HEK293 (cell line): ENCODE measurements at regions not wholly inside any gene's neighbourhood (a gene's known extent, or its start where the extent isn't known, plus 50 kb on each side); places are given as distances from the start of the nearest gene placed in this dataset.

Source experiments
- CTCF ChIA-PET: fragments of 350-600 bp; formaldehyde crosslinking; extraction: SDS; loops from one replicate; lab custom pipeline; 2021; ENCODE audit warnings: antibody characterized with exemption; lab: Yijun Ruan, JAX
- POLR2A ChIA-PET: fragments of 300-600 bp; formaldehyde crosslinking; extraction: SDS; loops from one replicate; lab custom pipeline; 2020; ENCODE audit warnings: antibody characterized with exemption, inconsistent platforms; lab: Yijun Ruan, JAX
- H3K27ac ChIP-seq: fragments of 200-500 bp; sonication (Bioruptor generic); 2 replicates; pipeline ENCODE4 v1.5.1; 2014; ENCODE audit warnings: low read depth, low read length, control low read depth, inconsistent platforms; ENCODE audit errors: extremely low read depth
- H3K36me3 ChIP-seq, 2 experiments: fragments of 200-500 bp in 1 of 2; sonication (Bioruptor generic) in 1 of 2; 1 replicate in 1 of 2; 2 replicates in 1 of 2; pipeline ENCODE4 v1.5.1; 2014 to 2017; ENCODE audit warnings: inconsistent platforms in 2 of 2, low read length in 2 of 2; ENCODE audit not compliant: control insufficient read depth in 2 of 2, insufficient read depth in 1 of 2
- H3K4me1 ChIP-seq: fragments of 200-500 bp; sonication (Bioruptor generic); 2 replicates; pipeline ENCODE4 v1.5.1; 2014; ENCODE audit warnings: mild to moderate bottlenecking, low read length, inconsistent platforms; ENCODE audit not compliant: control insufficient read depth, insufficient read depth
- H3K4me3 ChIP-seq: 2 replicates; pipeline ENCODE4 v1.5.1; 2011; ENCODE audit warnings: low read depth, mild to moderate bottlenecking, control low read depth, low read length, moderate library complexity
- H3K9me3 ChIP-seq: fragments of 200-500 bp; sonication (Bioruptor generic); 2 replicates; pipeline ENCODE4 v1.5.1; 2014; ENCODE audit warnings: low read depth, low read length, inconsistent platforms; ENCODE audit not compliant: control insufficient read depth, insufficient read depth
- GLI4 ChIP-seq: fragments of 450-650 bp; formaldehyde crosslinking; IDR thresholded peaks from 2 replicates; pipeline ENCODE4 v1.5.1; 2016; ENCODE audit warnings: missing biosample characterization, missing genetic modification characterization
- HOXA7 ChIP-seq: sonication (generic); formaldehyde crosslinking; IDR thresholded peaks from 2 replicates; pipeline ENCODE4 v1.8.1; 2022; ENCODE audit warnings: missing genetic modification reagents, borderline replicate concordance
- IKZF3 ChIP-seq: fragments of 450-650 bp; IDR thresholded peaks from 2 replicates; pipeline ENCODE4 v1.5.0; 2018; ENCODE audit warnings: missing biosample characterization, mild to moderate bottlenecking, missing genetic modification characterization, moderate library complexity
- INSM2 ChIP-seq: fragments of 450-650 bp; formaldehyde crosslinking; IDR thresholded peaks from 2 replicates; pipeline ENCODE4 v1.5.1; 2016; ENCODE audit warnings: missing biosample characterization, missing genetic modification characterization
- KLF7 ChIP-seq: fragments of 450-650 bp; formaldehyde crosslinking; IDR thresholded peaks from 2 replicates; pipeline ENCODE4 v1.5.1; 2016; ENCODE audit warnings: missing biosample characterization, missing genetic modification characterization, borderline replicate concordance
- KLF9 ChIP-seq: fragments of 450-650 bp; formaldehyde crosslinking; IDR thresholded peaks from 2 replicates; pipeline ENCODE4 v1.5.1; 2016; ENCODE audit warnings: missing biosample characterization, missing genetic modification characterization, low read depth
- PRDM1 ChIP-seq: fragments of 450-650 bp; formaldehyde crosslinking; IDR thresholded peaks from 2 replicates; pipeline ENCODE4; 2016; ENCODE audit warnings: missing biosample characterization, missing genetic modification characterization
- SCRT1 ChIP-seq: fragments of 450-650 bp; formaldehyde crosslinking; IDR thresholded peaks from 2 replicates; pipeline ENCODE4 v1.5.1; 2016; ENCODE audit warnings: missing biosample characterization, missing genetic modification characterization, borderline replicate concordance
- ZBTB17 ChIP-seq: fragments of 450-650 bp; formaldehyde crosslinking; IDR thresholded peaks from 2 replicates; pipeline ENCODE4 v1.5.1; 2016; ENCODE audit warnings: missing biosample characterization, missing genetic modification characterization
- ZBTB26 ChIP-seq: fragments of 450-650 bp; formaldehyde crosslinking; optimal IDR thresholded peaks from 2 replicates; pipeline ENCODE3; 2016; ENCODE audit warnings: missing biosample characterization, mild to moderate bottlenecking, missing genetic modification characterization
- ZBTB8A ChIP-seq: fragments of 450-650 bp; formaldehyde crosslinking; IDR thresholded peaks from 2 replicates; pipeline ENCODE4 v1.5.1; 2016; ENCODE audit warnings: missing biosample characterization, missing genetic modification characterization
- ZNF16 ChIP-seq: fragments of 450-650 bp; formaldehyde crosslinking; IDR thresholded peaks from 2 replicates; pipeline ENCODE4 v1.5.1; 2016; ENCODE audit warnings: low read depth, missing biosample characterization, missing genetic modification characterization
- ZNF169 ChIP-seq: fragments of 450-650 bp; formaldehyde crosslinking; IDR thresholded peaks from 2 replicates; pipeline ENCODE4 v1.5.1; 2016; ENCODE audit warnings: missing biosample characterization, missing genetic modification characterization
- ZNF174 ChIP-seq: fragments of 450-650 bp; formaldehyde crosslinking; IDR thresholded peaks from 2 replicates; pipeline ENCODE4 v1.5.0; 2017; ENCODE audit warnings: missing biosample characterization, mild to moderate bottlenecking, missing genetic modification characterization
- ZNF280D ChIP-seq: fragments of 450-650 bp; formaldehyde crosslinking; IDR thresholded peaks from 2 replicates; pipeline ENCODE4 v1.5.1; 2016; ENCODE audit warnings: missing biosample characterization, missing genetic modification characterization
- ZNF354C ChIP-seq: fragments of 450-650 bp; formaldehyde crosslinking; IDR thresholded peaks from 2 replicates; pipeline ENCODE4 v1.5.1; 2016; ENCODE audit warnings: missing biosample characterization, missing genetic modification characterization, low read depth, borderline replicate concordance
- ZNF362 ChIP-seq: fragments of 450-650 bp; formaldehyde crosslinking; IDR thresholded peaks from 2 replicates; pipeline ENCODE4 v1.5.1; 2016; ENCODE audit warnings: missing biosample characterization, missing genetic modification characterization
- ZNF394 ChIP-seq: fragments of 450-650 bp; formaldehyde crosslinking; IDR thresholded peaks from 2 replicates; pipeline ENCODE4 v1.5.1; 2016; ENCODE audit warnings: missing biosample characterization, missing genetic modification characterization, mild to moderate bottlenecking, moderate library complexity, borderline replicate concordance
- ZNF426 ChIP-seq: fragments of 450-650 bp; formaldehyde crosslinking; IDR thresholded peaks from 2 replicates; pipeline ENCODE4 v1.5.1; 2017; ENCODE audit warnings: missing biosample characterization, missing genetic modification characterization, mild to moderate bottlenecking, inconsistent platforms, moderate library complexity
- ZNF449 ChIP-seq: fragments of 450-650 bp; formaldehyde crosslinking; IDR thresholded peaks from 2 replicates; pipeline ENCODE4 v1.5.1; 2017; ENCODE audit warnings: missing biosample characterization, mild to moderate bottlenecking, missing genetic modification characterization, moderate library complexity
- ZNF544 ChIP-seq: fragments of 450-650 bp; formaldehyde crosslinking; IDR thresholded peaks from 2 replicates; pipeline ENCODE4 v1.5.0; 2017; ENCODE audit warnings: missing biosample characterization, missing genetic modification characterization
- ZNF548 ChIP-seq: fragments of 450-650 bp; formaldehyde crosslinking; IDR thresholded peaks from 2 replicates; pipeline ENCODE4 v1.5.1; 2016; ENCODE audit warnings: missing biosample characterization, missing genetic modification characterization
- ZNF549 ChIP-seq: fragments of 450-650 bp; IDR thresholded peaks from 2 replicates; pipeline ENCODE4 v1.5.1; 2018; ENCODE audit warnings: missing biosample characterization, missing genetic modification characterization, mild to moderate bottlenecking, inconsistent platforms, moderate library complexity
- ZNF585B ChIP-seq: fragments of 450-650 bp; formaldehyde crosslinking; IDR thresholded peaks from 2 replicates; pipeline ENCODE4 v1.5.1; 2016; ENCODE audit warnings: missing biosample characterization, missing genetic modification characterization
- ZNF596 ChIP-seq: fragments of 450-650 bp; IDR thresholded peaks from 2 replicates; pipeline ENCODE4 v1.5.0; 2018; ENCODE audit warnings: missing biosample characterization, mild to moderate bottlenecking, missing genetic modification characterization, moderate library complexity
- ZNF610 ChIP-seq: fragments of 450-650 bp; formaldehyde crosslinking; IDR thresholded peaks from 2 replicates; pipeline ENCODE4 v1.5.1; 2016; ENCODE audit warnings: missing biosample characterization, missing genetic modification characterization, borderline replicate concordance
- ZXDB ChIP-seq: fragments of 450-650 bp; formaldehyde crosslinking; IDR thresholded peaks from 2 replicates; pipeline ENCODE4 v1.5.1; 2016; ENCODE audit warnings: missing biosample characterization, missing genetic modification characterization

GRCh38 chr16:61246592-61246991, 789.6 kb downstream of the CDH8 start:
- Histone ChIP-seq H3K4me1 (no peaks in the 10 kb centered on the region), H3K36me3 (no peaks in the 10 kb centered on the region), H3K9me3 (no peaks in the 10 kb centered on the region), H3K27ac (no peak overlapping the region), H3K4me3 (no peak overlapping the region)
- ChIA-PET POLR2A (no interaction called here), CTCF (no interaction called here)
- TF ChIP-seq PRDM1 (tag by site-specific recombination) (no peak), ZNF449 (tag by site-specific recombination) (no peak), ZBTB17 (tag by site-specific recombination) (no peak), ZXDB (tag by site-specific recombination) (no peak), ZNF544 (tag by site-specific recombination) (no peak), ZNF354C (tag by site-specific recombination) (no peak), ZNF585B (tag by site-specific recombination) (no peak), KLF7 (tag by site-specific recombination) (no peak), ZNF549 (no peak), ZNF426 (tag by site-specific recombination) (no peak), ZNF362 (tag by site-specific recombination) (no peak), ZNF394 (tag by site-specific recombination) (no peak), INSM2 (no peak), GLI4 (no peak), SCRT1 (tag by site-specific recombination) (no peak), ZNF610 (tag by site-specific recombination) (no peak), HOXA7 (CRISPR knock-in tag) (no peak)

- Histone ChIP-seq H3K36me3 (no peaks in the 10 kb centered on the region), H3K9me3 (no peaks in the 10 kb centered on the region), H3K4me3 (no peak overlapping the region), H3K4me1 (no peaks in the 10 kb centered on the region), H3K27ac (no peak overlapping the region)
- POLR2A ChIA-PET, result no interaction called here
- CTCF ChIA-PET, result no interaction called here
- TF ChIP-seq ZNF280D (tag by site-specific recombination) (no peak), ZNF174 (tag by site-specific recombination) (no peak), ZNF169 (tag by site-specific recombination) (no peak), ZNF544 (tag by site-specific recombination) (no peak), ZBTB26 (tag by site-specific recombination) (no peak), ZNF596 (tag by site-specific recombination) (no peak), ZNF548 (tag by site-specific recombination) (no peak), KLF9 (no peak), ZBTB8A (tag by site-specific recombination) (no peak), ZNF16 (tag by site-specific recombination) (no peak), SCRT1 (tag by site-specific recombination) (no peak), IKZF3 (tag by site-specific recombination) (no peak)
Observed at GRCh38 chr16:61243954-61244353, 792.3 kb downstream of the CDH8 start.
